WTC11 (cell line): ENCODE measurements at regions not wholly inside any gene's neighbourhood (a gene's known extent, or its start where the extent isn't known, plus 50 kb on each side); places are given as distances from the start of the nearest gene placed in this dataset.
"Not testable (repeated sequence)": the region's sequence is repeated elsewhere in the genome, so short reads cannot be mapped to it uniquely, and the experiment has no call there.

ENCODE experiments used
- ATAC-seq: fragments of 200-7000 bp; cut with Tn5 transposase; 2 replicates; pipeline ENCODE4 v1.10.0; 2021; ENCODE audit warnings: mild to moderate bottlenecking, moderate library complexity
- CTCF ChIA-PET: fragments of 300-600 bp; sonication (Branson Sonifier 250); formaldehyde crosslinking; loops from one replicate; lab custom pipeline; 2021; ENCODE audit warnings: antibody characterized with exemption; lab: Charles Lee
- POLR2A ChIA-PET: fragments of 350-600 bp; sonication (Branson Sonifier 250); formaldehyde crosslinking; loops from one replicate; lab custom pipeline; 2021; ENCODE audit warnings: antibody characterized with exemption; lab: Charles Lee
- DNase-seq: peaks from one replicate; pipeline ENCODE4 v3.0.0; 2021; ENCODE audit warnings: low spot score
- H3K27ac Mint-ChIP-seq: 2 replicates; pipeline ENCODE4 v1.8.0; 2021; ENCODE audit warnings: mixed read lengths
- H3K27me3 Mint-ChIP-seq: 2 replicates; pipeline ENCODE4 v1.8.0; 2021; ENCODE audit warnings: low read depth, mild to moderate bottlenecking, moderate library complexity, mixed read lengths
- H3K36me3 Mint-ChIP-seq: 2 replicates; pipeline ENCODE4 v1.8.0; 2021; ENCODE audit warnings: mixed read lengths
- H3K4me1 Mint-ChIP-seq: 2 replicates; pipeline ENCODE4 v1.8.0; 2022; ENCODE audit warnings: mixed read lengths
- H3K4me3 Mint-ChIP-seq: 2 replicates; pipeline ENCODE4 v1.8.0; 2021; ENCODE audit warnings: mild to moderate bottlenecking, moderate library complexity, mixed read lengths
- H3K9me3 Mint-ChIP-seq: 2 replicates; pipeline ENCODE4 v1.8.0; 2021; ENCODE audit warnings: mixed read lengths
- ATF1 ChIP-seq: sonication (generic); formaldehyde crosslinking; IDR thresholded peaks from 2 replicates; pipeline ENCODE4 v1.8.1; 2023; ENCODE audit warnings: mild to moderate bottlenecking, moderate library complexity, missing genetic modification reagents
- ATF2 ChIP-seq: sonication (generic); formaldehyde crosslinking; IDR thresholded peaks from 2 replicates; pipeline ENCODE4 v1.8.1; 2022; ENCODE audit warnings: low read depth, missing genetic modification reagents, borderline replicate concordance
- CTCF ChIP-seq: fragments of 200-600 bp; IDR thresholded peaks from 2 replicates; pipeline ENCODE4 v1.8.0; 2022; ENCODE audit warnings: antibody characterized with exemption
- E2F5 ChIP-seq: sonication (generic); formaldehyde crosslinking; IDR thresholded peaks from 2 replicates; pipeline ENCODE4 v1.8.1; 2022; ENCODE audit warnings: mild to moderate bottlenecking, moderate library complexity, missing genetic modification reagents
- ELF4 ChIP-seq: sonication (generic); formaldehyde crosslinking; IDR thresholded peaks from 2 replicates; pipeline ENCODE4 v1.8.1; 2022; ENCODE audit warnings: low read depth, mild to moderate bottlenecking, moderate library complexity, missing genetic modification reagents
- ESRRA ChIP-seq: sonication (generic); formaldehyde crosslinking; IDR thresholded peaks from 2 replicates; pipeline ENCODE4 v1.8.1; 2022; ENCODE audit warnings: mild to moderate bottlenecking, missing genetic modification reagents, borderline replicate concordance
- FOXJ3 ChIP-seq: sonication (generic); formaldehyde crosslinking; IDR thresholded peaks from 2 replicates; pipeline ENCODE4 v1.9.0; 2021; ENCODE audit warnings: missing genetic modification reagents, mild to moderate bottlenecking, borderline replicate concordance
- NFATC4 ChIP-seq: fragments of 250-450 bp; sonication (Bioruptor Pico); IDR thresholded peaks from 2 replicates; pipeline ENCODE4 v1.9.0; 2021; ENCODE audit warnings: mild to moderate bottlenecking
- NFE2L1 ChIP-seq: sonication (generic); formaldehyde crosslinking; IDR thresholded peaks from 2 replicates; pipeline ENCODE4 v1.8.1; 2023; ENCODE audit warnings: missing genetic modification reagents
- NR1H2 ChIP-seq: sonication (generic); formaldehyde crosslinking; IDR thresholded peaks from 2 replicates; pipeline ENCODE4 v1.9.0; 2021; ENCODE audit warnings: mild to moderate bottlenecking, moderate library complexity, missing genetic modification reagents
- SMAD3 ChIP-seq: sonication (generic); formaldehyde crosslinking; IDR thresholded peaks from 2 replicates; pipeline ENCODE4 v1.8.0; 2022; ENCODE audit warnings: missing genetic modification reagents, mild to moderate bottlenecking, borderline replicate concordance
- TP53 ChIP-seq: sonication (generic); formaldehyde crosslinking; IDR thresholded peaks from 2 replicates; pipeline ENCODE4 v1.8.1; 2023; ENCODE audit warnings: mild to moderate bottlenecking, missing genetic modification reagents
- USF1 ChIP-seq: sonication (generic); formaldehyde crosslinking; IDR thresholded peaks from 2 replicates; pipeline ENCODE4 v1.8.0; 2022; ENCODE audit warnings: mild to moderate bottlenecking, missing genetic modification reagents
- USF2 ChIP-seq: sonication (generic); formaldehyde crosslinking; IDR thresholded peaks from 2 replicates; pipeline ENCODE4 v1.8.1; 2023; ENCODE audit warnings: mild to moderate bottlenecking, missing genetic modification reagents, moderate library complexity
- ZBTB21 ChIP-seq: sonication (generic); formaldehyde crosslinking; IDR thresholded peaks from 2 replicates; pipeline ENCODE4 v1.8.1; 2023; ENCODE audit warnings: mild to moderate bottlenecking, missing genetic modification reagents, borderline replicate concordance
- ZBTB43 ChIP-seq: sonication (generic); formaldehyde crosslinking; IDR thresholded peaks from 2 replicates; pipeline ENCODE4 v1.8.1; 2023; ENCODE audit warnings: mild to moderate bottlenecking, missing genetic modification reagents
- ZNF263 ChIP-seq: sonication (generic); formaldehyde crosslinking; IDR thresholded peaks from 2 replicates; pipeline ENCODE4 v1.8.1; 2022; ENCODE audit warnings: low read depth, mild to moderate bottlenecking, moderate library complexity, missing genetic modification reagents
- ZNF423 ChIP-seq: fragments of 250-450 bp; sonication (Bioruptor Pico); IDR thresholded peaks from 2 replicates; pipeline ENCODE4 v2.1.2; 2022; ENCODE audit warnings: mild to moderate bottlenecking, moderate library complexity
- ZNF512 ChIP-seq: sonication (generic); formaldehyde crosslinking; IDR thresholded peaks from 2 replicates; pipeline ENCODE4 v1.8.1; 2022; ENCODE audit warnings: missing genetic modification reagents, borderline replicate concordance

- H3K4me1 Mint-ChIP-seq = no peaks in the 10 kb centered on the region
- POLR2A ChIA-PET = no interaction called here
Observed at GRCh38 chrX:46226422-46226821, 318.8 kb downstream of the ZNF674 start.

GRCh38 chrX:46223499-46223898 is 321.7 kb downstream of the ZNF674 start:
- CTCF ChIA-PET, H3K4me1 Mint-ChIP-seq, H3K27ac Mint-ChIP-seq, POLR2A ChIA-PET, H3K27me3 Mint-ChIP-seq, H3K36me3 Mint-ChIP-seq, ATAC-seq, H3K4me3 Mint-ChIP-seq, H3K9me3 Mint-ChIP-seq, DNase-seq: not testable (repeated sequence)

More at GRCh38 chrX:46226422-46226821, 318.8 kb downstream of the ZNF674 start:
- ATAC-seq (no peak), DNase-seq (no peak)
- Mint-ChIP-seq H3K4me3 (no peak overlapping the region), H3K36me3 (no peaks in the 10 kb centered on the region), H3K9me3 (0 out of 2 replicates have a peak, but pooled peaks cover 3% of the 10 kb centered on the region)
- CTCF ChIA-PET = no interaction called here
- no peak for TF ChIP-seq E2F5
- TF ChIP-seq, all 79 proteins: peak for 0
- H3K27ac Mint-ChIP-seq = no peak overlapping the region
- no peaks in the 10 kb centered on the region for H3K27me3 Mint-ChIP-seq

GRCh38 chrX:46220822-46221221 is 324.4 kb downstream of the ZNF674 start:
- CTCF ChIA-PET = no interaction called here

More at GRCh38 chrX:46220822-46221221, 324.4 kb downstream of the ZNF674 start:
- TF ChIP-seq ZNF263 (CRISPR knock-in tag) (no peak), TP53 (CRISPR knock-in tag) (no peak), ZBTB21 (CRISPR knock-in tag) (no peak), FOXJ3 (CRISPR knock-in tag) (no peak), ESRRA (no peak), ZBTB43 (no peak), ZNF512 (CRISPR knock-in tag) (no peak), ATF2 (CRISPR knock-in tag) (no peak), SMAD3 (CRISPR knock-in tag) (no peak), USF1 (CRISPR knock-in tag) (no peak), NR1H2 (no peak), USF2 (CRISPR knock-in tag) (no peak), ELF4 (CRISPR knock-in tag) (no peak), NFATC4 (no peak), CTCF (no peak), NFE2L1 (CRISPR knock-in tag) (no peak), ATF1 (no peak), ZNF423 (CRISPR knock-in tag) (no peak)
- H3K27ac Mint-ChIP-seq = no peak overlapping the region
- no peaks in the 10 kb centered on the region for H3K36me3 Mint-ChIP-seq
- H3K9me3 Mint-ChIP-seq = 0 out of 2 replicates have a peak, but pooled peaks cover 3% of the 10 kb centered on the region
- DNase-seq (no peak), ATAC-seq (no peak)
- POLR2A ChIA-PET = no interaction called here
- peaks cover 8% of the 10 kb centered on the region for H3K4me1 Mint-ChIP-seq
- no peaks in the 10 kb centered on the region for H3K27me3 Mint-ChIP-seq
- no peak overlapping the region for H3K4me3 Mint-ChIP-seq
